Hepatocyte (in vitro differentiated cells): ENCODE measurements at regions not wholly inside any gene's neighbourhood (a gene's known extent, or its start where the extent isn't known, plus 50 kb on each side); places are given as distances from the start of the nearest gene placed in this dataset.

Experiments used
- DNase-seq: peaks from one replicate; pipeline ENCODE4 v3.0.0-alpha.2; 2016; ENCODE audit warnings: low spot score
- H2AFZ ChIP-seq: fragments of 200-600 bp; sonication (generic); 2 replicates; pipeline ENCODE4 v1.6.0; 2016; ENCODE audit warnings: antibody characterized with exemption, mild to moderate bottlenecking
- H3K27ac ChIP-seq: fragments of 200-600 bp; sonication (generic); 2 replicates; pipeline ENCODE4 v1.5.1; 2016; ENCODE audit warnings: mild to moderate bottlenecking
- H3K27me3 ChIP-seq: fragments of 200-600 bp; sonication (generic); 2 replicates; pipeline ENCODE4 v1.6.1; 2016
- H3K36me3 ChIP-seq: fragments of 200-600 bp; sonication (generic); replicated peaks from 2 replicates; pipeline ENCODE4 v1.5.1; 2016; ENCODE audit warnings: low read depth; ENCODE audit not compliant: insufficient read depth
- H3K4me1 ChIP-seq: fragments of 200-600 bp; sonication (generic); 2 replicates; pipeline ENCODE4 v1.5.1; 2016; ENCODE audit warnings: mild to moderate bottlenecking, moderate library complexity; ENCODE audit not compliant: insufficient read depth
- H3K4me2 ChIP-seq: fragments of 200-600 bp; sonication (generic); 2 replicates; pipeline ENCODE4 v1.6.0; 2016
- H3K4me3 ChIP-seq: fragments of 200-600 bp; sonication (generic); 2 replicates; pipeline ENCODE4 v1.5.1; 2016; ENCODE audit warnings: mild to moderate bottlenecking
- H3K79me2 ChIP-seq: fragments of 200-600 bp; sonication (generic); 2 replicates; pipeline ENCODE4 v1.6.0; 2017; ENCODE audit warnings: mild to moderate bottlenecking
- H3K9me2 ChIP-seq: fragments of 200-600 bp; sonication (generic); replicated peaks from 2 replicates; pipeline ENCODE4 v1.6.0; 2017; ENCODE audit warnings: mild to moderate bottlenecking; ENCODE audit not compliant: insufficient read depth
- H3K9me3 ChIP-seq: fragments of 200-600 bp; sonication (generic); 2 replicates; pipeline ENCODE4 v1.5.1; 2016; ENCODE audit warnings: low read depth, mild to moderate bottlenecking
- H4K20me1 ChIP-seq: fragments of 200-600 bp; sonication (generic); 2 replicates; pipeline ENCODE4 v1.6.0; 2016; ENCODE audit warnings: mild to moderate bottlenecking; ENCODE audit not compliant: insufficient read depth, poor library complexity, severe bottlenecking
- CTCF ChIP-seq: fragments of 200-600 bp; sonication (generic); IDR thresholded peaks from 2 replicates; pipeline ENCODE4 v1.5.1; 2016; ENCODE audit warnings: antibody characterized with exemption, mild to moderate bottlenecking; ENCODE audit not compliant: poor library complexity
- EZH2 ChIP-seq: fragments of 200-600 bp; sonication (generic); IDR thresholded peaks from 2 replicates; pipeline ENCODE4 v1.6.1; 2016; ENCODE audit warnings: antibody characterized with exemption, mild to moderate bottlenecking, borderline replicate concordance
- EZH2phosphoT487 ChIP-seq: fragments of 200-600 bp; sonication (generic); IDR thresholded peaks from one replicate; pipeline ENCODE4 v1.6.1; 2018; ENCODE audit warnings: antibody characterized with exemption, mild to moderate bottlenecking, low read depth, moderate library complexity; ENCODE audit not compliant: unreplicated experiment, severe bottlenecking
- WGBS: methylation state at CpG from one replicate; pipeline ENCODE4 v1.1.6; 2016; ENCODE audit warnings: low lambda C conversion rate; ENCODE audit errors: missing lambda C conversion rate; 5-methylcytosine and 5-hydroxymethylcytosine counted together

- Histone ChIP-seq H3K9me3 (no peaks in the 10 kb centered on the region), H3K4me1 (no peaks in the 10 kb centered on the region), H4K20me1 (no peaks in the 10 kb centered on the region), H3K36me3 (no peaks in the 10 kb centered on the region), H2AFZ (no peak overlapping the region), H3K27ac (no peak overlapping the region), H3K27me3 (no peaks in the 10 kb centered on the region), H3K4me3 (no peak overlapping the region), H3K79me2 (no peaks in the 10 kb centered on the region), H3K4me2 (no peak overlapping the region), H3K9me2 (no peaks in the 10 kb centered on the region)
- 95% methylated on average over 1 of the region's 1 CpG for WGBS
- TF ChIP-seq CTCF, result no peak
- no peak for TF ChIP-seq EZH2phosphoT487
- no peak for TF ChIP-seq EZH2
- no peak for DNase-seq
These were observed 262.3 kb downstream of the PTEN start for GRCh38 chr10:88125766-88126165.

- H3K27me3 ChIP-seq, result no peaks in the 10 kb centered on the region
These were observed 263.3 kb downstream of the PTEN start for GRCh38 chr10:88126699-88127098.

GRCh38 chr10:88127269-88127668 lies 263.8 kb downstream of the PTEN start:
- no peaks in the 10 kb centered on the region for H3K9me3 ChIP-seq
- H3K27me3 ChIP-seq, result no peaks in the 10 kb centered on the region
- H3K36me3 ChIP-seq, result no peaks in the 10 kb centered on the region
- 78% methylated on average over 2 of the region's 2 CpGs for WGBS
- H3K4me2 ChIP-seq, result no peak overlapping the region
- no peak overlapping the region for H3K27ac ChIP-seq
- H3K79me2 ChIP-seq, result no peaks in the 10 kb centered on the region
- H4K20me1 ChIP-seq, result no peaks in the 10 kb centered on the region
- H3K9me2 ChIP-seq, result no peaks in the 10 kb centered on the region
- H2AFZ ChIP-seq, result no peak overlapping the region
- H3K4me1 ChIP-seq, result no peaks in the 10 kb centered on the region
- no peak for DNase-seq
- no peak overlapping the region for H3K4me3 ChIP-seq
- TF ChIP-seq EZH2 (no peak), CTCF (no peak), EZH2phosphoT487 (no peak)

More at GRCh38 chr10:88126699-88127098, 263.3 kb downstream of the PTEN start:
- Histone ChIP-seq H3K27ac (no peak overlapping the region), H3K9me3 (no peaks in the 10 kb centered on the region), H3K79me2 (no peaks in the 10 kb centered on the region), H4K20me1 (no peaks in the 10 kb centered on the region), H3K4me1 (no peaks in the 10 kb centered on the region), H3K36me3 (no peaks in the 10 kb centered on the region), H3K4me2 (no peak overlapping the region), H3K4me3 (no peak overlapping the region), H3K9me2 (no peaks in the 10 kb centered on the region), H2AFZ (no peak overlapping the region)
- TF ChIP-seq CTCF (no peak), EZH2phosphoT487 (no peak), EZH2 (no peak)
- 95% methylated on average over 1 of the region's 1 CpG for WGBS
- no peak for DNase-seq

- H3K36me3 ChIP-seq, result no peaks in the 10 kb centered on the region
- no peak overlapping the region for H3K4me3 ChIP-seq
- no peaks in the 10 kb centered on the region for H3K79me2 ChIP-seq
- H3K9me2 ChIP-seq, result no peaks in the 10 kb centered on the region
- WGBS, result 89% methylated on average over 1 of the region's 1 CpG
- no peak overlapping the region for H3K4me2 ChIP-seq
- no peak for DNase-seq
- no peaks in the 10 kb centered on the region for H3K9me3 ChIP-seq
- TF ChIP-seq CTCF (no peak), EZH2 (no peak)
- H4K20me1 ChIP-seq, result no peaks in the 10 kb centered on the region
- no peak overlapping the region for H3K27ac ChIP-seq
- H3K27me3 ChIP-seq, result no peaks in the 10 kb centered on the region
- no peaks in the 10 kb centered on the region for H3K4me1 ChIP-seq
- no peak overlapping the region for H2AFZ ChIP-seq
These were observed 264.3 kb downstream of the PTEN start for GRCh38 chr10:88127766-88128165.
